ENCODE measurements at regions not wholly inside any gene's neighbourhood (a gene's known extent, or its start where the extent isn't known, plus 50 kb on each side); places are given as distances from the start of the nearest gene placed in this dataset.
"Not testable (repeated sequence)": the region's sequence is repeated elsewhere in the genome, so short reads cannot be mapped to it uniquely, and the experiment has no call there.

DNA sequence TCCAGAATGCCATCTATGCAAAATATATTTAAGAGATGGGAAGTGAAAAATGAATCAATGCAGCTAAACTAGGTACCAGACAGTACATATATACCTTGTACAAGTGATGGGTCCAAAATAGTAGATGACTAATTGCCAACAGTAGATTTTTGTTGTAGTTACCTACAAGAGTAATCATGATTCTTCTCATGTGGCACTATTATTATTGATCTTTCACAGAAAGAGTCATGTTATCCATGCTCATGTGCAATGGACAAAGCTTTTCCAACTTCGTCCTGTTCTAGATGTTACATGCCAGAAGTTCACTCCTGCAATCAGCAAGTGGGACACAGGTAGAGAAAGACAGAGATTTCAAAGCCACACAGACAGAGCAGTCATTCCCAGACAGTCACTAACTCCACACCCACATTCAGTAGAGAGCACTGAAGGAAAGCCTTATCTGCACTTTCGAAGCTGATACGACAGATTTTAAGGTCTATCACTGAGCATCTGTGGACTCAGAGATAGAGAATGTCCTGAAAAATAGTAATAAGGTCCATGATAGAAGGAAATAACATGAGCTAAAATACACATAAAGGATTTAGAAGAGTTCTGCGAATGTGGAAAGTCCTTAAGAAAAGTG, 101.6 kb upstream of the ITPRID2 start:
- DNase-seq (ENCODE audit: low read depth in 2 of 2): no peak

DNA sequence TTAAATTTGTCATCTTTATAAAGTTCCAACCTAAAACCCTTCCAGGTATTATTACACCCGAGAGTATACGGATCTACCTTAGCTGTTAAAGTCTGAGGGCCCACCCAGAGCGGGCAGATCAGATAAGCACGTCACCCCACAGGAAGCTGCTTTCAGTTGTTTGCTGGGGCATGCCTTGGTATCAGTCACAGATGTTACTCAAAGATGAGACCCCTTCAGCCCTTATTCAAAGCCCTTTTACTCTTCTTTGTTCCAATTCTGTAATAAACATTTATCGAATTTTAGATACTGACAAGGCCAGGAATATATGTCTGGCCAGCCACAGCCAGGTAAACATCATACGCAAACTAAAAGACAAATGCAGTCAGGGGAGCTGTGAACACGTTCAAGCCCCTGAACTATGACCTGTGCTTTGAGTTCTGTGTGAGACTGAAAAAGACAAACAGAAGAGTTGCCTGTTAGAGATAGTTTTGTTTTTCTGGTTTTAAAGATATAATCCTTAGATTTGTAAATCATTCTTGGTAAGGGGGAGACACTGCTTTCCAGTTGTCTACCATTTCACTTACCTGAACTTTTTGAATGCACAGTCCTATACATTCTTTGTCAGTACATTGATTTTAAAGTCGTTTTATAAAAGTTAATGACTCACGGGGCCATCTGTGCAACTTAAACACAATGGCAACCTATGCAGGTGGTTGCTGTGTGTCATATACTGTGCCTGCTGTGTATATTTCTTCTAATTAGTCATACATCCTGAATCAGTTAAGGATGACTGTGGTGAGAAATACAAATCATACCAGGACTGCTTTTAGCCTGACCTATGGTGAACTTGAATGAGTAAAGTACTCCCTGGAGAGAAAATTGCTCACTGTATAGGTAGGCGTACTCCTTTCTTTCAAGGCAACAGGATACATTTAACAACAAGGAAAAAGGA, 100.5 kb upstream of the ITPRID2 start:
- peak; percentile 52 to 99 for DNase-seq (ENCODE audit: low read depth in 2 of 2)

DNA sequence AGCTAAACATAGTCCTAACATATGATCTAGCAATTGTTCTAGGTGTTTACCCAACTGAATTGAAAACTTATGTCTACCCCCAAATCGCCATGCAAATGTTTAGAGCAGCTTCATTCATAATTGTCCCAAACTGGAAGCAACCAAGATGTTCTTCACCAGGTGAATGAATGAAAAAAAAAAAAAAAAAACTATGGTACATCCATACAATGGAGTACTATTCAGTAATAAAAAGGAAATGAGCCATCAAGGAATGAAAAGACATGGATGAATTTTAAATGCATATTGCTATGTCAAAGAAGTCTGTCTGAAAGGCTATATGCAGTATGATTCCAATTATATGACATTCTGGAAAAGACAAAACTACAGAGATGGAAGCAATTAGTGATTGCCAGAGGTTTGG, 98.6 kb upstream of the ITPRID2 start:
- no peak for DNase-seq (ENCODE audit: low read depth in 2 of 2)

DNA sequence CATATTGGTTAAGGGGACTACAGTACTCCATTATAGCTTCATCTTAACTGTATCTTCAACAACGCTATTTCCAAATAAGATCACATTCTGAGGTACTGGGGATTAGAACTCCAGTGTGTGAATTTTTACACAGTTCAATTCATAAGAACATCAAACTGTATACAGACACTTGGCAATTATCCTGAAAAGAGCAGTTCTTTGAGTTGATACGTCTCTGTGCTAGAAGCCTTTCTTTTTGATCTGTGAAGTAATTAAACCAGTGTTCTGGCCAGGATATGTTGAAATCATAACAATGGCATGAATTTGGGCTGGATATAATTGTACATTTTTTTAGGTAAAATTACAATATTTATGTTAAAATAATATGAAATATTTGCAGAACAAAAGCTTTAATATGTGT, 93.5 kb upstream of the ITPRID2 start:
- DNase-seq (ENCODE audit: low read depth in 2 of 2): no peak

DNA sequence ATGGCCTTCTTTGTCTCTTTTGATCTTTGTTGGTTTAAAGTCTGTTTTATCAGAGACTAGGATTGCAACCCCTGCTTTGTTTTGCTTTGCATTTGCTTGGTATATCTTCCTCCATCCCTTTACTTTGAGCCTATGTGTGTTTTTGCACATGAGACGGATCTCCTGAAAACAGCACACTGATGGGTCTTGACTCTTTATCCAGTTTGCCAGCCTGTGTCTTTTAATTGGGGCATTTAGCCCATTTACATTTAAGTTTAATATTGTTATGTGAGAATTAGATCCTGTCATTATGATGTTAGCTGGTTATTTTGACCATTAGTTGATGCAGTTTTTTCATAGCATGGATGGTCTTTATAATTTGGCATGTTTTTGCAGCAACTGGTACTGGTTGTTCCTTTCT, 89.2 kb upstream of the ITPRID2 start:
- DNase-seq (ENCODE audit: low read depth in 2 of 2): not testable (repeated sequence)

DNA sequence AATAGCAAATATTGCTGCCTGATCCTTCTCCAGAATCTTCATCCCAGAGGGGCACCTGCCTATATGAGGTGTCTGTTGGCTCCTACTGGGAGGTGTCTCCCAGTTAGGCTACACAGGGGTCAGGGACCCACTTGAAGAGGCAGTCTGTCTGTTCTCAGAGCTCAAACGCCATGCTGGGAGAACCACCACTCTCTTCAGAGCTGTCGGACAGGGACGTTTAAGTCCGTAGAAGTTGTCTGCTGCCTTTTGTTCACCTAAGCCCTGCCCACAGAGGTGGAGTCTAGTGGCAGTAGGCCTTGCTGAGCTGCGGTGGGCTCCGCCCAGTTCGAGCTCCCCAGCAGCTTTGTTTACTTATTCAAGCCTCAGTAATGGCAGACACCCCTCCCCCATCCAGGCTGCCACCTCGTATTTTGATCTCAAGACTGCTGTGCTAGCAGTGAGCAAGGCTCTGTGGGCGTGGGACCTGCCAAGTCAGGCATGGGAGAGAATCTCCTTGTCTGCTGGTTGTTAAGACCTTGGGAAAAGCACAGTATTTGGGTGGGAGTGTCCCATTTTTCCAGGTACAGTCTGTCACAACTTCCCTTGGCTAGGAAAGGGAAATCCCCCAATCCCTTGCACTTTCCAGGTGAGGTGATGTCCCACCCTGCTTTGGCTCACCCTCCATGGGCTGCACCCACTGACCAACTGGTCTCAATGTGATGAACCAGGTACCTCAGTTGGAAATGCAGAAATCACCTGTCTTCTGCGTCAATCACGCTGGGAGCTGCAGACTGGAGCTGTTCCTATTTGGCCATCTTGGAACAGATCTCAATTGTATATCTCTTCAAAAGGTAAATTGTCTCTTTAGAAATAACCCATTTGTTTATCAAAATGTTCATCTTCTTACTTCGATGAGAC, 87.4 kb upstream of the ITPRID2 start:
- not testable (repeated sequence) for DNase-seq (ENCODE audit: low read depth in 2 of 2)

DNA sequence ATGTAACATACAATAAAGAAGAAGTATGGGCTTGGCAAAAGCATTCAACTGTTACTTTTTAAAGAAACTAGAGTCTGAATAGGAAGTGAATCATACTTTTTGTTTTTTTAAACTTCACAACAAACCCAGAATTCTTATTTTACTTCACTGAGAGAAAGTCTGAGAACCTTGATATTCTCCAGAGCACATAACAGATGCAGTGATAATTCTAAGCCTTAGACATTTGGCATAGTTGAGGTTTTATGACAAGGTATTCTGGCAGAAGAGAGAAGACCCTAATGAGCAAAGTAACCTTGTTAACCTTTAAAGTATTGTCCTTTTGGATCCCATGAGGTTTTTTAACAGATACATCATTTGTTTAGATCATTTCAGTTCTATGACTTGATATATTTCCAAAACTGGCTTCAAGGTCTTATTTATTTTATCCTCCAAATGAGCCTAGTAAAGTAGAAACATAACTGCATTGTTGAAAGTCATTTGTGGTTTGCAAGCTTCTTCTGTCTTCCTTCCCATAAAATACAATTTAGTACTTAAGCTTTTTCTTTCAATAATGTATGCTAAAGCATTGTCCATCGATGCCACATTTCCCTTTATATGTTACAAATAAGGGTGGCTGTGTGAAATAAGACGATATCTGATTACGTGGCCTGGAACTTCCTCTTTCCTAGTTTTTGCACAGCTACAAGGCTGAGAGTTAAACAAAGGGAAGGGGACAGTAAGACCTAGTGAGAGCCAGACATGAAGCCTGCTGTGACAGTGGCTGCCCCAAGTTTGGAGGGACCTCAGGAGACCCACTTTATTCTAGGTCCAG, 86.1 kb upstream of the ITPRID2 start:
- DNase-seq (ENCODE audit: low read depth in 2 of 2): peak; percentile 32 to 83

DNA sequence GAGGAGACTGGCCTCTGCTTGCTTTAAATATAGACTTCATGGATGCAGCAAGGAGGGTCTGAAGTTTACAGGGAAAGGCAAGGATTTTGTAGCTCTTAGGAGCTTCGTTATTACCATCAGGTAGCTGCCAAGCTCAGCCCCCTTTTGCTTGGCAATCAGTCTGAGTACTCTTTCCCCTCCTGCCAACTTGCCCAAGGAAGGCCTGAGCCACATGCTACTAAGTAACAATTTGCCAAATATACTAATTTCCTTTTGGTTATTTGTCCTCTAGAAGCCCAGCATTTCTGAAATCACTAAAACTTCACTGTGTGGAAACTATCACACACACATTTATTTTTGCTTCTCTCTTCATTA, 85.5 kb upstream of the ITPRID2 start:
- no peak for DNase-seq (ENCODE audit: low read depth in 2 of 2)

DNA sequence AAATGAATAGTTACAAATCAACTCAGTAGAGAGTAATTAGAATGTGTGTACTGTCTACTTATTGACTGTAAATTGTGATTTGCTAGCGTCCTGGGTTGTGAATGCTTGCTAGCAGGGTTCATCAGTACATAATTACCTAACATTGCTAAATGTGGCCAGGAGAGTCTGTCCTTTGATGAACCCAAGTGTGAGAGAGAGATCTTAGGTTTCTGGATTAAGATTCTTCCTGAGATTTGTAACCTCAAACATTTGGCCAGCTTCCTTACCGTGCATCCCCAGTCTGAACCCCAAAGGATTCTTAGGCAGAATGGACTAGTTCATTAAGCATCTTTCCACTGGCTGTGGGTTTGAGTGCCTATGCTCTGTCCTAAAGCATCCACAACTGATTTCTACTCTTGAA, 84.0 kb upstream of the ITPRID2 start:
- DNase-seq (ENCODE audit: low read depth in 2 of 2): no peak

DNA sequence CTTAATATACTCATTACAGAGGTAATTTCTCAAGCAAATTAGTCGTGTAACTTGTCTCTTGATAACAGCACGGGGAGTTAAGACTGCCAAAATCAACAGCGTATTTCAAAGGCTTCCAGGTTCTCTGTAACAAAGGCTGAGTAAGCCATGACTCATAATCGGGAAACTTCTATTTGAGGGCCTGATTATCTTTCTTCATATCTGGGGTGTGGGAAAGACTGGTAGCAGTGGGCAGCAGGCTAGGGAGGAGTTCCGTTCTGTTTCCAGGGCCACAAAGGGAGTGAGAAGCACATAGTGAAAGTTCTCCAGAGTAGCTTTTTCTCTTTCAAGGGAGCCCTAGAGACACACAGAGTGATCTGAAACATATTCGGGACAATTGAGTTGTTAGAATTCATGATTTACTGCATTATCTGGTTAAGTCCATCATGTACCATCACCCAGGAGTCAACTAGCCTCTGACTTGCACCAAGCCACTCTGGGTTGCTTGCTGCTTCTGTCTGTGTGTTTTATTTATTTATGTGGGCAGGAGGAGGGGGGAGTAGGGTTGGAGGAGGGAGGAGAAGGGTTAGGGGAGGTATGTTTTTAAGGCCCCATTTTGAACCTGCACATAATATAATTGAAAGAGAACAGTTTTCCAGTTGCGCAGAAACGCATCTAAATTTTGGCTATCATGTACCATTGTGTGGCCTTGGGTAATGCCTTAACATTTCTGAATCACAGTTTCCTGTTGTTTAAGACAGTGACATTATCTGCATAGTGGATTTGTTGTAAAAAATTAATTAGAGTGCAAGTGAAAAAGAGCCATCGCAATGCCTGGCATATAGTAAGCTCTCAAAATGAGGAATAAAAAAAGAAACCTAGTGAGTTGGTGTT, 80.5 kb upstream of the ITPRID2 start:
- peak; percentile 69 to 99 for DNase-seq (ENCODE audit: low read depth in 2 of 2)

DNA sequence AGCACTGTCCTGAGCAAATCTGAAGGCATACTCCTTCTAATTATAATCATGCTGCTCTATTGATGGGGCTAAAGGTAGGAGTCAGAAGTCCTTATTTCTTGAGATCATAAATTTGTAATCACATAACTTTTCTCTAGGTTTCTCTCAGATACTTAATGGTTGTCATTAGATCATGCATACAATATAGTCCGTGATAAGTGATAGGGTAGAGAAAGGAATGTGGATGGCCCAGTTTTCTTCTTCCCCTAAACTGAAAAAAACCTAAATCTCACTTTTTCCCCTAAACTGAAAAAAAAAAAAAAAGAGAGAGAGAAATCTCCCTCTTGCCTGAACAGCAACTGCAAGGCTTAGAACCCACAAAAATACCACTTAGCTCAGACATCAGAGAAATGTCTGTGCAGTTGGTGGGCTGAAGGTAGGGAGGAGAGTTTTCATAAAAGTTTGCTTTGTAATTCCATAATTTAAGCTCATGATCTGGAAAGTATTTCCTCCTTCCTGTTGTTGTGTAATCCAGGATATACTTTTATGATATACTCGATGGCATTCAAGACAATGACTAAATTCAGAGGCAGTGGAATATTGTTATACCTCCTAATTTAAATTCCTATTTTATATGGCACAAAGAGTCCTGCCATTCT, 79.3 kb upstream of the ITPRID2 start:
- peak; percentile 62 to 71 for DNase-seq (ENCODE audit: low read depth in 2 of 2)

DNA sequence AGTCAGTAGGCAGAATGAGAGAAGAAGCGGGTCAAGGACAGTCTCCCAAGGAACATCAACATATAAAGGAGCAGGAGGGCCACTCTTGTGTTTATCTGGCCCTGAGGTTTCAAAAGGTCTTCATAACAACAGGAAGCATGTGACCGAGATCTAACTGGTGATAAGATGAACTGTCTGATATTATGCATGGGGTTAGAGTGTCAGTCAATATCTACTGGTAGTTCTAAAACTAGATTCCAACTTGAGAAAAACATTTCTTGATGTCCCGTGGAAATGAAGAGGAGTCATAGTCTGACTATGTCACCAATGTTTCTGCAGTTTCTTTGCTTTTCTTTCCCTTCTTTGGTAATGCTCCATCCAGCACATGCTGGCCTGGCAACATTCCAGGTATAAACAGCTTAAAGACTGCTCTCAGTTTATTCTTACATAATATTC, 77.5 kb upstream of the ITPRID2 start:
- DNase-seq (ENCODE audit: low read depth in 2 of 2): peak in 1 of 2 donors; percentile 78

DNA sequence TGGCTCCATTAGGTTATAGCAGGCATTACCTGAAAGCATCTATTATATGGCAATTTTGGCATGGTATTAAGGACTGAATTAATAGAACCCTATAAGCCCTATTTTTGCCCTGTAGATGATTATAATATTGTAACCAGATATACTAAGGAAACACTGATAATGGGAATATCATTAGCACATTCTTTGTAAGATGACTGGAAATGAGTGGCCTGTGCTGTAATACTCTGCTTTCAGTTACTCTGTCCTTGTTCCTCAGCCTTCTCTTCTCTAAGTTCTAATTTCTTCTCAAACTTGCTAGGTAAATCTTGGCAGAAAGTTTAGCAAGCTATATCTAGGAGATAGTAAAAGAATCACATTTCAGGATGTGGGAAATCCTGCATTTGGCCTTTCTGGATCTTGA, 74.0 kb upstream of the ITPRID2 start:
- no peak for DNase-seq (ENCODE audit: low read depth in 2 of 2)

DNA sequence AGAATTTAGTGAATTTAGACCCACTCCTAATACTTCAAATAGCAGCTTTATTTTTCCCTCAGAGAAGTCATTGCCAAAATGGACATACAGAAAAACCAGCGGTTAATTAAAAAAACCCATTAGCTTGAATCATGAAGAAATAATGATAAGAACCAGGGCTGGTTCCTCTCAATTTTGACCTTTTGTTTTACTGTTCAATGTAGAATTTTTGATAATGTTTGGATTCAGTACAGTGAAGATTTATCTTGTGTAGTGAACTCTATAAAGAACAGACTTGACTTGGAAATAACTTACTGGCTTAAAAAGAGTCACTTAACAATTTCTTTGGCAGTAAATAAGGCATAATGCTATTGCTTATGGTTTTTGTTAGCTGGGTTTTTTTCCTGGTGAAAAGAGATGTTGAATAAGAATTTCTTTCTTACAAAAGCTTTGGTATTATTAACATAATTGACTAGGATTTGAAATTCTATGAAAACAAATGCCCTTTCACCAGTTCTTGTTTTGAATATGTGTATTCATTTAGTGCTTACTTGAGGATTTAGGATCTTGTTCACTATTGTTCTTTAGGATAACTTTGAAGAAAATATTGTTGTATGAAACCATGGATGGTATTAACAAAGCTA, 73.4 kb upstream of the ITPRID2 start:
- DNase-seq (ENCODE audit: low read depth in 2 of 2): no peak

DNA sequence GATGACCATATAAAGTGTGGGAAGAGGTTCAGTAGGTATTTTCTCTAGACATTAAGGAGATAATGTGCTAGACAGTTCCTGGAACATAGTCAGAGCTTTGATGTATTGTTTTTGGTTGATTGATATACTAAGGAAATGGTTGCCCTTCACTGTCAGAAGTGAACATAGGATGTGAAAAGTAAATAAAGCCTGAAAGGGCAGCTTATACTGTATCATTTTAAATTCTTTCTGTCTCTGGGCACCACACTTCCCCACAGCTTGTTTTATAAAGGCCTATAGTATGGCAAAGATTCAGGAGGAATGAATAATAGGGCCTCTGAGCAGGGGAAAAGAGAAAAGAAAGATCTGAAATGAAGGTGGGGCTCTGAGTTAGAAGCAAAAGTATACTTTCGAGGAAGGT, 72.7 kb upstream of the ITPRID2 start:
- peak; percentile 35 to 54 for DNase-seq (ENCODE audit: low read depth in 2 of 2)

DNA sequence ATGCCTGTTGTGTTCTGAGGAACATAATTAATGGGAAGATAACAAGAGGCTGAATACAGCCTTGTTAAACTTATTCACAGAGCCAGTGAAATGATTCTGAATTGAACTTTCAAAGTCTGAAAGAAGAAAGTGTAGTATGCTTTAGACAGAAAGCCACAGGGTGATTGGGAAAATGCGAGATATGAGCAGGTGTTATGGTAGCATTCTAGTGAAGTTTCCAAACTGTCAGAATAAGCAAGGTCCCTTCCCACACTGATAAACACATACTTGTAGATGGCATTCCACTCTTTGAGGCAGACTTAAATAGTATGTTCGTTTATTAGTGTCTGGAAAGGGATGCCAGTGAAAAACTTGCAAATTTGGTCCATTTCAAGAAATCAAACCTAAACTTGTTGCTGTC, 70.5 kb upstream of the ITPRID2 start:
- no peak for DNase-seq (ENCODE audit: low read depth in 2 of 2)

DNA sequence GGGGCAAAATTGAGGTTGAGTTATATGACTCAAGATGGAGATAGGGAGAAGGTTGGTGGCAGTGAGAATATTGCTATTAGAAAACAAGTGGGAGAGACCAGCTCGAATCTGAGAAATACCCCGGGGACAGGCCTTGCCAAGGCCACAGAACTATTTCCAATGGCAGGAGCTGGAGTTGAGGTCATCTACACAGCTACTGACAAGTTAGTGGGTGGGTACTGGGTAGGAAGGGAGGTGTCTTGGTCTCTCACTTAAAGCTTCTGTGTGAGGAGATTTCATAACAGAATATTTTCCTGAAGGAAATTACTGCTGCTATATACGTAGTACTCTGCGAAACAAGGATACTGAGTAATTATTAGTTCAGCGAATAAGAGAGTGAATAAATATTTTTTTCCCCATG, 69.4 kb upstream of the ITPRID2 start:
- peak in 1 of 2 donors; percentile 42 for DNase-seq (ENCODE audit: low read depth in 2 of 2)

DNA sequence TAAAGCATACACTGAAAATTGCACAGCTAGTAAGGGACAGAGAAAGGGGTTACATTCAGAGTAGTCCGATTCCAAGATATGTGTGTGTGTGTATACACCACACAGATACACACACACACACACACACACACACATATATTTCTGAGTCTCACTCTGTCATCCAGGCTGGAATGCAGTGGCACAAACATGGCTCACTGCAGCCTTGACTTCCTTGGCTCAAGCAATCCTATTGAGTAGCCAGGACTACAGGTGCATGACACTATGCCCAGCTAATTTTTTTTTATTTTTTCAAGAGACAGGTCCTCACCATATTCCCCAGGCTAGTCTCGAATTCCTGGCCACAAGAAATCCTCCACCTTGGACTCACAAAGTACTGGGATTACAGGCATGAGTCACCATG, 68.1 kb upstream of the ITPRID2 start:
- no peak for DNase-seq (ENCODE audit: low read depth in 2 of 2)

DNA sequence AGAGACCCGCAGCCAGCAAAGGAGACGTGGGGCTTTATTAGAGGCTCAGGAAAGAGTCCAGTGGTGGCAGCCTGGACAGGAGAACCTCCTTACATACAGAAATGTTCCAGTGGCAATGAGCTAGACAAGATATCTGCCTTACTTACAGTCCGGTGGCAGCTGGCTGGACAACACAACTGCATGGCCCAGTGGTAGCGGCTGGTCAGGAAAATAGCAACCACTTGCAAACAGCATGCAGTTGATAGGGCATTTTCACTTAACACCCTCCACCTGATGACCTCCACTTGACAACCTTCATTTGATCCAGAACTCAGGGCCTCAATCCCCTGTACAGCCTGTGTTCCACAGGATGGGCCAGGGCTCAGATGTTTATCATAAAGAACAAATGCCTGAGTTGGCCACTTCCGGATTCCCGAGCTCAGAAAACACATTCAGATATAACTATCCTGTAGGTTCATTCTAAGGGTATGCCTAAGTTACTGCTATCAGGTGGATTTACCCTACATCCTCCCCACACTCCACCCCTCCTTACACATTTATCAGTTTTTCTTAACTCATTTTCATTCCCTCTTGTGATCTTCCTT, 63.3 kb upstream of the ITPRID2 start:
- DNase-seq (ENCODE audit: low read depth in 2 of 2): peak in 1 of 2 donors; percentile 25

Data from lung microvascular endothelial cell (primary cell).